SK-N-SH (cell line): ENCODE measurements at regions not wholly inside any gene's neighbourhood (a gene's known extent, or its start where the extent isn't known, plus 50 kb on each side); places are given as distances from the start of the nearest gene placed in this dataset.

Source experiments
- CTCF ChIA-PET: fragments of 300-600, 350-600 bp; formaldehyde crosslinking; extraction: SDS; loops from one replicate; lab custom pipeline; 2021; lab: Yijun Ruan, JAX
- POLR2A ChIA-PET: fragments of 350-600 bp; sonication (Branson Sonifier 250); formaldehyde crosslinking; extraction: SDS; loops from one replicate; lab custom pipeline; 2020; ENCODE audit warnings: antibody characterized with exemption, inconsistent platforms; lab: Yijun Ruan, JAX
- DNase-seq: peaks from one replicate; pipeline ENCODE4 v3.0.0; 2012
- H2AFZ ChIP-seq: fragments of 200-600 bp; sonication (generic); 2 replicates; pipeline ENCODE4 v1.8.1; 2016; ENCODE audit warnings: antibody characterized with exemption, mild to moderate bottlenecking, low read depth
- H3F3A ChIP-seq: fragments of 200-600 bp; sonication (generic); replicated peaks from 2 replicates; pipeline ENCODE3; 2016; ENCODE audit warnings: antibody characterized with exemption, mild to moderate bottlenecking; ENCODE audit not compliant: insufficient read depth
- H3K27ac ChIP-seq, 2 experiments: fragments of 200-500 bp in 1 of 2; fragments of 200-600 bp in 1 of 2; sonication (Bioruptor generic) in 1 of 2; sonication (generic), shearing (Covaris generic) in 1 of 2; 2 replicates each; pipeline versions ENCODE4 v1.5.1 to v1.6.1; 2014 to 2016; ENCODE audit warnings: low read depth in 2 of 2, inconsistent platforms in 1 of 2, low read length in 1 of 2, mild to moderate bottlenecking in 1 of 2, mixed read lengths in 1 of 2
- H3K27me3 ChIP-seq: fragments of 200-600 bp; sonication (generic), shearing (Covaris generic); 2 replicates; pipeline ENCODE4 v1.6.1; 2016; ENCODE audit warnings: mixed run types; ENCODE audit not compliant: insufficient read depth
- H3K36me3 ChIP-seq, 2 experiments: fragments of 200-500 bp in 1 of 2; fragments of 200-600 bp in 1 of 2; sonication (Bioruptor generic) in 1 of 2; sonication (generic) in 1 of 2; replicated peaks in 1 of 2; 2 replicates each; pipeline versions ENCODE3 to v1.5.1; 2014 to 2016; ENCODE audit warnings: low read length in 1 of 2, mild to moderate bottlenecking in 1 of 2; ENCODE audit not compliant: insufficient read depth in 2 of 2, control insufficient read depth in 1 of 2
- H3K4me1 ChIP-seq, 2 experiments: fragments of 200-500 bp in 1 of 2; fragments of 200-600 bp in 1 of 2; sonication (Bioruptor generic) in 1 of 2; sonication (generic), shearing (Covaris generic) in 1 of 2; 2 replicates each; pipeline versions ENCODE4 v1.5.1 to v1.6.1; 2014 to 2016; ENCODE audit warnings: low read depth in 1 of 2, low read length in 1 of 2, mixed run types in 1 of 2; ENCODE audit not compliant: insufficient read depth in 2 of 2, control insufficient read depth in 1 of 2
- H3K4me2 ChIP-seq: fragments of 200-600 bp; sonication (generic), shearing (Covaris generic); 2 replicates; pipeline ENCODE4 v1.6.1; 2017; ENCODE audit warnings: mixed run types
- H3K4me3 ChIP-seq, 2 experiments: fragments of 200-500 bp in 1 of 2; fragments of 200-600 bp in 1 of 2; sonication (Bioruptor generic) in 1 of 2; sonication (generic), shearing (Covaris generic) in 1 of 2; 2 replicates each; pipeline versions ENCODE4 v1.5.1 to v1.8.1; 2014 to 2016; ENCODE audit warnings: low read depth in 2 of 2, inconsistent platforms in 1 of 2, low read length in 1 of 2, mild to moderate bottlenecking in 1 of 2, mixed read lengths in 1 of 2, moderate library complexity in 1 of 2
- H3K79me2 ChIP-seq: fragments of 200-600 bp; sonication (generic); 2 replicates; pipeline ENCODE4 v1.8.1; 2017; ENCODE audit warnings: mild to moderate bottlenecking; ENCODE audit not compliant: insufficient read depth
- H3K9ac ChIP-seq: fragments of 200-600 bp; sonication (generic); 2 replicates; pipeline ENCODE4 v1.6.1; 2017; ENCODE audit warnings: mixed run types
- H3K9me2 ChIP-seq: fragments of 200-600 bp; sonication (generic); 2 replicates; pipeline ENCODE4 v1.6.1; 2017; ENCODE audit warnings: mixed run types
- H3K9me3 ChIP-seq: fragments of 200-600 bp; sonication (generic); 2 replicates; pipeline ENCODE4 v1.6.1; 2017; ENCODE audit warnings: mixed run types, mild to moderate bottlenecking, moderate library complexity
- H4K20me1 ChIP-seq: fragments of 200-600 bp; sonication (generic); 2 replicates; pipeline ENCODE4 v1.6.1; 2017; ENCODE audit warnings: mild to moderate bottlenecking, mixed run types; ENCODE audit not compliant: insufficient read depth
- CHD2 ChIP-seq: fragments of 150-350 bp; IDR thresholded peaks from 2 replicates; pipeline ENCODE4 v1.6.1; 2018; ENCODE audit warnings: low read length; ENCODE audit not compliant: partially characterized antibody
- CTCF ChIP-seq: fragments of 200-600 bp; sonication (generic); IDR thresholded peaks from 2 replicates; pipeline ENCODE4 v1.6.1; 2017; ENCODE audit warnings: antibody characterized with exemption, mild to moderate bottlenecking, moderate library complexity
- EP300 ChIP-seq, 2 experiments: IDR thresholded peaks; 2 replicates each; pipeline versions ENCODE4 v1.4.0 to v1.6.1; 2012; ENCODE audit warnings: borderline replicate concordance in 1 of 2, low read depth in 1 of 2, low read length in 1 of 2
- EZH2phosphoT487 ChIP-seq: fragments of 200-600 bp; sonication (generic); IDR thresholded peaks from 2 replicates; pipeline ENCODE4 v1.6.1; 2017; ENCODE audit warnings: low read depth, mixed run types, mild to moderate bottlenecking, antibody characterized with exemption, moderate library complexity, borderline replicate concordance
- FOSL2 ChIP-seq: IDR thresholded peaks from 2 replicates; pipeline ENCODE4 v1.4.0; 2012; ENCODE audit warnings: low read depth, mild to moderate bottlenecking, moderate library complexity, borderline replicate concordance
- FOXM1 ChIP-seq: IDR thresholded peaks from 2 replicates; pipeline ENCODE4 v1.4.0; 2012; ENCODE audit warnings: low read depth, mild to moderate bottlenecking
- IRF3 ChIP-seq: fragments of 150-350 bp; IDR thresholded peaks from 2 replicates; pipeline ENCODE4 v1.6.1; 2016; ENCODE audit warnings: mild to moderate bottlenecking, low read depth, low read length
- MAX ChIP-seq: IDR thresholded peaks from 2 replicates; pipeline ENCODE4 v1.4.0; 2012; ENCODE audit warnings: low read depth
- MEF2A ChIP-seq: IDR thresholded peaks from 2 replicates; pipeline ENCODE4 v1.4.0; 2012; ENCODE audit warnings: low read depth, borderline replicate concordance
- NFIC ChIP-seq: IDR thresholded peaks from 2 replicates; pipeline ENCODE4 v1.4.0; 2012; ENCODE audit warnings: borderline replicate concordance
- NRF1 ChIP-seq: IDR thresholded peaks from 2 replicates; pipeline ENCODE4 v1.6.1; 2012; ENCODE audit warnings: low read depth, mild to moderate bottlenecking, low read length
- RCOR1 ChIP-seq: fragments of 150-350 bp; IDR thresholded peaks from 2 replicates; pipeline ENCODE4 v1.6.1; 2017; ENCODE audit warnings: antibody characterized with exemption, low read length
- REST ChIP-seq: IDR thresholded peaks from 2 replicates; pipeline ENCODE4 v1.6.1; 2012; ENCODE audit warnings: mild to moderate bottlenecking, low read depth, low read length, moderate library complexity
- RFX5 ChIP-seq: IDR thresholded peaks from 2 replicates; pipeline ENCODE4 v1.6.1; 2012; ENCODE audit warnings: mild to moderate bottlenecking, improper control_type of control experiment, low read length
- RXRA ChIP-seq: IDR thresholded peaks from 2 replicates; pipeline ENCODE4 v1.4.0; 2012; ENCODE audit warnings: low read depth, mild to moderate bottlenecking, borderline replicate concordance
- TCF12 ChIP-seq: IDR thresholded peaks from 2 replicates; pipeline ENCODE4 v1.4.0; 2012
- USF1 ChIP-seq: IDR thresholded peaks from 2 replicates; pipeline ENCODE4 v1.4.0; 2012; ENCODE audit warnings: low read depth, borderline replicate concordance
- USF2 ChIP-seq: fragments of 150-350 bp; IDR thresholded peaks from 2 replicates; pipeline ENCODE4 v1.6.1; 2017; ENCODE audit warnings: antibody characterized with exemption, low read length, low read depth, borderline replicate concordance
- ZBTB33 ChIP-seq: IDR thresholded peaks from 2 replicates; pipeline ENCODE4 v1.4.0; 2012; ENCODE audit warnings: low read depth, borderline replicate concordance
- WGBS: methylation state at CpG from one replicate; pipeline ENCODE4 v1.1.6; 2017; ENCODE audit warnings: low lambda C conversion rate; 5-methylcytosine and 5-hydroxymethylcytosine counted together

- TF ChIP-seq NFIC (no peak), CHD2 (no peak), RXRA (no peak), USF2 (no peak)
Measured at GRCh38 chr1:90834886-90835660, 118.0 kb upstream of the BARHL2 start (continued).

- H3K4me3 ChIP-seq, result no peak overlapping the region
- H2AFZ ChIP-seq, result no peak overlapping the region
- H3K4me2 ChIP-seq, result no peak overlapping the region
- no peaks in the 10 kb centered on the region for H3K79me2 ChIP-seq
- H3K36me3 ChIP-seq, result no peaks in the 10 kb centered on the region
- no peaks in the 10 kb centered on the region for H3K27me3 ChIP-seq
- H4K20me1 ChIP-seq, result no peaks in the 10 kb centered on the region
- H3K27ac ChIP-seq, result no peak overlapping the region
- 91% methylated on average over 23 of the region's 23 CpGs for WGBS
- no peaks in the 10 kb centered on the region; a peak in 1 of 4 replicates for H3K4me1 ChIP-seq
- H3K9me2 ChIP-seq, result no peaks in the 10 kb centered on the region
- H3K9ac ChIP-seq, result no peak overlapping the region
- POLR2A ChIA-PET, result no interaction called here
- H3F3A ChIP-seq, result no peaks in the 10 kb centered on the region
- H3K9me3 ChIP-seq, result no peaks in the 10 kb centered on the region
- CTCF ChIA-PET, result interaction anchor here (3.7 kb wide), 1 partner anchor 17 kb away, joined by 17 read pairs; no protein-coding TSS in a partner anchor
- DNase-seq, result no peak
- TF ChIP-seq FOSL2 (no peak), TCF12 (no peak), RFX5 (no peak), FOXM1 (no peak), USF1 (no peak), NRF1 (no peak), CTCF (no peak), MEF2A (no peak), REST (no peak), IRF3 (no peak), RXRA (no peak), ZBTB33 (no peak), RCOR1 (no peak), EZH2phosphoT487 (no peak), MAX (no peak), CHD2 (no peak), EP300 (IDR thresholded peaks at IDR 0.05; ENCODE audit: borderline replicate concordance in 1 of 2, low read depth in 1 of 2, low read length in 1 of 2) (no peak)
Measured at GRCh38 chr1:90834354-90834885, 117.3 kb upstream of the BARHL2 start.
